ENCODE measurements at regions not wholly inside any gene's neighbourhood (a gene's known extent, or its start where the extent isn't known, plus 50 kb on each side); places are given as distances from the start of the nearest gene placed in this dataset.

DNA sequence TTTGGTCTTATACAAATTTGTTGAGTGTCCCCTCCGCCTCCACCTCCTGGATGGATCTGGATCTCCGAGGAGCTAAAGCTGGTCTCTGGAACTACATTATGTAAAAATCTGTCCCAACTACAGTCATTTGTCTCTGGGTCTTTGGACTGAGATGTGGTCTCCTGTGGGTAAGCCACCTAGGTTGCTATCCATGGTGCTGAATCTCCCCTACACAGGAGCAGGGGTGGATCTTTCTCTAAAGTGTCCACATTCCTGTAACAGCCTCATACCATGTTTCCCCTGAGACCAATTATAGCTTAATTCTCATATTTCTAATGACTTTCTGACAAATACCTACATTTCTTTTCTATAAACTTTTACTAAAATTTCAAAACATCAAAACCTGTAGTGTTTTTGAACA lies 625.8 kb downstream of the TAFA4 start (continued):
- TF ChIP-seq, protein P1, sequence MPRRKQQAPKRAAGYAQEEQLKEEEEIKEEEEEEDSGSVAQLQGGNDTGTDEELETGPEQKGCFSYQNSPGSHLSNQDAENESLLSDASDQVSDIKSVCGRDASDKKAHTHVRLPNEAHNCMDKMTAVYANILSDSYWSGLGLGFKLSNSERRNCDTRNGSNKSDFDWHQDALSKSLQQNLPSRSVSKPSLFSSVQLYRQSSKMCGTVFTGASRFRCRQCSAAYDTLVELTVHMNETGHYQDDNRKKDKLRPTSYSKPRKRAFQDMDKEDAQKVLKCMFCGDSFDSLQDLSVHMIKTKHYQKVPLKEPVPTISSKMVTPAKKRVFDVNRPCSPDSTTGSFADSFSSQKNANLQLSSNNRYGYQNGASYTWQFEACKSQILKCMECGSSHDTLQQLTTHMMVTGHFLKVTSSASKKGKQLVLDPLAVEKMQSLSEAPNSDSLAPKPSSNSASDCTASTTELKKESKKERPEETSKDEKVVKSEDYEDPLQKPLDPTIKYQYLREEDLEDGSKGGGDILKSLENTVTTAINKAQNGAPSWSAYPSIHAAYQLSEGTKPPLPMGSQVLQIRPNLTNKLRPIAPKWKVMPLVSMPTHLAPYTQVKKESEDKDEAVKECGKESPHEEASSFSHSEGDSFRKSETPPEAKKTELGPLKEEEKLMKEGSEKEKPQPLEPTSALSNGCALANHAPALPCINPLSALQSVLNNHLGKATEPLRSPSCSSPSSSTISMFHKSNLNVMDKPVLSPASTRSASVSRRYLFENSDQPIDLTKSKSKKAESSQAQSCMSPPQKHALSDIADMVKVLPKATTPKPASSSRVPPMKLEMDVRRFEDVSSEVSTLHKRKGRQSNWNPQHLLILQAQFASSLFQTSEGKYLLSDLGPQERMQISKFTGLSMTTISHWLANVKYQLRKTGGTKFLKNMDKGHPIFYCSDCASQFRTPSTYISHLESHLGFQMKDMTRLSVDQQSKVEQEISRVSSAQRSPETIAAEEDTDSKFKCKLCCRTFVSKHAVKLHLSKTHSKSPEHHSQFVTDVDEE (CRISPR knock-in tag; IDR thresholded peaks at IDR 0.05): no peak
- TF ChIP-seq ZNF8 (CRISPR knock-in tag; IDR thresholded peaks at IDR 0.05) (no peak), PPARA (CRISPR knock-in tag; IDR thresholded peaks at IDR 0.05; ENCODE audit: borderline replicate concordance) (no peak), SNAI2 (CRISPR knock-in tag; IDR thresholded peaks at IDR 0.05) (no peak), CSDC2 (CRISPR knock-in tag; IDR thresholded peaks at IDR 0.05) (no peak), RARB (CRISPR knock-in tag; IDR thresholded peaks at IDR 0.05) (no peak), GLIS3 (CRISPR knock-in tag; IDR thresholded peaks at IDR 0.05) (no peak)

DNA sequence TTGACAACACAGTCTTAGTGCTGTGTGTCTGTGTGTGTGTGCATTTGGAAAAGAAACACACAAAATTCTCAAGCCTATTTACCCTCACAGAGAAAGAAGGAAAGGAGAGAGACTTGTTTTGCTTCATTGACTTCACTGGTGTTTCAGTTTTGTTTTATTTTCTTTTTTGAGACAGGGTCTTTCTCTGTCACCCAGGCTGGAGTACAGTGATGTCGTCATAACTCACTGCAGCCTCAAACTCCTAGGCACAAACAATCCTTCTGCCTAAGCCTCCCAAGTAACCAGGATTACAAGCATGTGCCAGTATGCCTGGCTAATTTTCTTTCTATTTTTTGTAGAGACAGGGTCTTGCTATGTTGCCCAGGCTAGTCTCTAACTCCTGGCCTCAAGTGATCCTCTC lies 636.9 kb downstream of the TAFA4 start:
- no peak for ATAC-seq
- no peak for TF ChIP-seq OSR1 (CRISPR knock-in tag; IDR thresholded peaks at IDR 0.05)

- TF ChIP-seq ZNF565 (CRISPR knock-in tag; conservative IDR thresholded peaks at IDR 0.05; ENCODE audit: low read depth) (no peak), GLIS3 (CRISPR knock-in tag; IDR thresholded peaks at IDR 0.05) (no peak), PPARA (CRISPR knock-in tag; IDR thresholded peaks at IDR 0.05; ENCODE audit: borderline replicate concordance) (no peak), OSR1 (CRISPR knock-in tag; IDR thresholded peaks at IDR 0.05) (no peak), TCF4 (CRISPR knock-in tag; IDR thresholded peaks at IDR 0.05; ENCODE audit: borderline replicate concordance) (no peak), ZFP30 (CRISPR knock-in tag; IDR thresholded peaks at IDR 0.05) (no peak), ISL1 (CRISPR knock-in tag; IDR thresholded peaks at IDR 0.05) (no peak), ZFP3 (CRISPR knock-in tag; IDR thresholded peaks at IDR 0.05) (no peak), CSDC2 (CRISPR knock-in tag; IDR thresholded peaks at IDR 0.05) (no peak), ZC3H10 (CRISPR knock-in tag; IDR thresholded peaks at IDR 0.05) (no peak), BACH2 (CRISPR knock-in tag; IDR thresholded peaks at IDR 0.05; ENCODE audit: borderline replicate concordance) (no peak), ESRRG (CRISPR knock-in tag; IDR thresholded peaks at IDR 0.05) (no peak), CREB5 (CRISPR knock-in tag; IDR thresholded peaks at IDR 0.05; ENCODE audit: low read depth) (no peak), SNAI2 (CRISPR knock-in tag; IDR thresholded peaks at IDR 0.05) (no peak), RARB (CRISPR knock-in tag; IDR thresholded peaks at IDR 0.05) (no peak), ARNTL (CRISPR knock-in tag; IDR thresholded peaks at IDR 0.05; ENCODE audit: borderline replicate concordance, low read depth) (no peak), ZNF8 (CRISPR knock-in tag; IDR thresholded peaks at IDR 0.05) (no peak)
- TF ChIP-seq, protein P2, sequence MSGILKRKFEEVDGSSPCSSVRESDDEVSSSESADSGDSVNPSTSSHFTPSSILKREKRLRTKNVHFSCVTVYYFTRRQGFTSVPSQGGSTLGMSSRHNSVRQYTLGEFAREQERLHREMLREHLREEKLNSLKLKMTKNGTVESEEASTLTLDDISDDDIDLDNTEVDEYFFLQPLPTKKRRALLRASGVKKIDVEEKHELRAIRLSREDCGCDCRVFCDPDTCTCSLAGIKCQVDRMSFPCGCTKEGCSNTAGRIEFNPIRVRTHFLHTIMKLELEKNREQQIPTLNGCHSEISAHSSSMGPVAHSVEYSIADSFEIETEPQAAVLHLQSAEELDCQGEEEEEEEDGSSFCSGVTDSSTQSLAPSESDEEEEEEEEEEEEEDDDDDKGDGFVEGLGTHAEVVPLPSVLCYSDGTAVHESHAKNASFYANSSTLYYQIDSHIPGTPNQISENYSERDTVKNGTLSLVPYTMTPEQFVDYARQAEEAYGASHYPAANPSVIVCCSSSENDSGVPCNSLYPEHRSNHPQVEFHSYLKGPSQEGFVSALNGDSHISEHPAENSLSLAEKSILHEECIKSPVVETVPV (CRISPR knock-in tag; IDR thresholded peaks at IDR 0.05): no peak
- TF ChIP-seq, protein P1 (CRISPR knock-in tag; IDR thresholded peaks at IDR 0.05): no peak
- TF ChIP-seq, protein P3, sequence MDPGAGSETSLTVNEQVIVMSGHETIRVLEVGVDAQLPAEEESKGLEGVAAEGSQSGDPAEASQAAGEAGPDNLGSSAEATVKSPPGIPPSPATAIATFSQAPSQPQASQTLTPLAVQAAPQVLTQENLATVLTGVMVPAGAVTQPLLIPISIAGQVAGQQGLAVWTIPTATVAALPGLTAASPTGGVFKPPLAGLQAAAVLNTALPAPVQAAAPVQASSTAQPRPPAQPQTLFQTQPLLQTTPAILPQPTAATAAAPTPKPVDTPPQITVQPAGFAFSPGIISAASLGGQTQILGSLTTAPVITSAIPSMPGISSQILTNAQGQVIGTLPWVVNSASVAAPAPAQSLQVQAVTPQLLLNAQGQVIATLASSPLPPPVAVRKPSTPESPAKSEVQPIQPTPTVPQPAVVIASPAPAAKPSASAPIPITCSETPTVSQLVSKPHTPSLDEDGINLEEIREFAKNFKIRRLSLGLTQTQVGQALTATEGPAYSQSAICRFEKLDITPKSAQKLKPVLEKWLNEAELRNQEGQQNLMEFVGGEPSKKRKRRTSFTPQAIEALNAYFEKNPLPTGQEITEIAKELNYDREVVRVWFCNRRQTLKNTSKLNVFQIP (CRISPR knock-in tag; IDR thresholded peaks at IDR 0.05; ENCODE audit: borderline replicate concordance, low read depth): no peak
- ATAC-seq: no peak
These were observed 635.9 kb upstream of the SUCLG2 start for GRCh38 chr3:68290333-68290732.

Measured in SK-N-SH treated with all-trans-retinoic acid at 6 μM for 48 hours (cell line).